H9 (cell line): ENCODE measurements at regions not wholly inside any gene's neighbourhood (a gene's known extent, or its start where the extent isn't known, plus 50 kb on each side); places are given as distances from the start of the nearest gene placed in this dataset.

Source experiments
- DNase-seq: peaks from one replicate; pipeline ENCODE4 v3.0.0-alpha.2; 2017
- H2AFZ ChIP-seq: one replicate; pipeline ENCODE4 v1.6.1; 2013; ENCODE audit warnings: mild to moderate bottlenecking, low read length, control low read depth, moderate library complexity
- H2AK5ac ChIP-seq: 2 replicates; pipeline ENCODE4 v1.6.1; 2013; ENCODE audit warnings: low read length, control low read depth, mixed read lengths; ENCODE audit not compliant: insufficient read length
- H2BK120ac ChIP-seq: one replicate; pipeline ENCODE4 v1.6.1; 2013; ENCODE audit warnings: low read depth, mild to moderate bottlenecking, low read length, control low read depth, inconsistent platforms; ENCODE audit not compliant: poor library complexity, severe bottlenecking
- H2BK12ac ChIP-seq: 2 replicates; pipeline ENCODE4 v1.6.1; 2013; ENCODE audit warnings: low read length, control low read depth, mixed read lengths, low read depth; ENCODE audit not compliant: insufficient read length
- H2BK15ac ChIP-seq: 2 replicates; pipeline ENCODE4 v1.6.1; 2013; ENCODE audit warnings: low read depth, low read length, control low read depth
- H2BK20ac ChIP-seq: one replicate; pipeline ENCODE4 v1.6.1; 2013; ENCODE audit warnings: low read depth, mild to moderate bottlenecking, low read length, control low read depth, inconsistent platforms; ENCODE audit not compliant: poor library complexity, severe bottlenecking
- H2BK5ac ChIP-seq: 2 replicates; pipeline ENCODE4 v1.6.1; 2013; ENCODE audit warnings: low read length, control low read depth, mixed read lengths; ENCODE audit not compliant: insufficient read length
- H3K14ac ChIP-seq: 2 replicates; pipeline ENCODE4 v1.6.1; 2013; ENCODE audit warnings: low read length, control low read depth; ENCODE audit not compliant: insufficient read depth
- H3K18ac ChIP-seq: 2 replicates; pipeline ENCODE4 v1.6.1; 2013; ENCODE audit warnings: low read depth, mild to moderate bottlenecking, mixed read lengths, low read length, control low read depth; ENCODE audit not compliant: insufficient read length
- H3K23ac ChIP-seq: 2 replicates; pipeline ENCODE4 v1.6.1; 2013; ENCODE audit warnings: low read length, control low read depth, mixed read lengths, low read depth; ENCODE audit not compliant: insufficient read length
- H3K23me2 ChIP-seq: 2 replicates; pipeline ENCODE4 v1.6.1; 2013; ENCODE audit warnings: low read depth, mild to moderate bottlenecking, mixed read lengths, low read length, control low read depth; ENCODE audit not compliant: insufficient read length, poor library complexity, severe bottlenecking
- H3K27ac ChIP-seq: 2 replicates; pipeline ENCODE4 v1.5.1; 2013; ENCODE audit warnings: low read length, control low read depth, mixed read lengths, low read depth; ENCODE audit not compliant: insufficient read length
- H3K27me3 ChIP-seq: 2 replicates; pipeline ENCODE4 v1.6.1; 2013; ENCODE audit warnings: low read length, control low read depth, inconsistent platforms; ENCODE audit not compliant: insufficient read depth
- H3K4ac ChIP-seq: 2 replicates; pipeline ENCODE4 v1.6.1; 2013; ENCODE audit warnings: low read depth, mild to moderate bottlenecking, control low read depth, inconsistent platforms, low read length, moderate library complexity
- H3K4me1 ChIP-seq: 2 replicates; pipeline ENCODE4 v1.6.1; 2013; ENCODE audit warnings: low read length, control low read depth, inconsistent platforms; ENCODE audit not compliant: insufficient read depth
- H3K4me2 ChIP-seq: 2 replicates; pipeline ENCODE4 v1.6.1; 2013; ENCODE audit warnings: low read length, control low read depth, mixed read lengths; ENCODE audit not compliant: insufficient read length, insufficient read depth
- H3K56ac ChIP-seq: 2 replicates; pipeline ENCODE4 v1.6.1; 2013; ENCODE audit warnings: low read depth, mild to moderate bottlenecking, mixed read lengths, low read length, control low read depth; ENCODE audit not compliant: insufficient read length
- H3K79me1 ChIP-seq: 2 replicates; pipeline ENCODE4 v1.6.1; 2013; ENCODE audit warnings: low read depth, mild to moderate bottlenecking, moderate library complexity, low read length, control low read depth, inconsistent platforms; ENCODE audit not compliant: insufficient read depth, poor library complexity, severe bottlenecking
- H3K79me2 ChIP-seq: 2 replicates; pipeline ENCODE4 v1.6.1; 2013; ENCODE audit warnings: low read length, control low read depth, inconsistent platforms; ENCODE audit not compliant: insufficient read depth
- H3K9ac ChIP-seq: 2 replicates; pipeline ENCODE4 v1.6.1; 2013; ENCODE audit warnings: low read length, control low read depth, mixed read lengths; ENCODE audit not compliant: insufficient read length; ENCODE audit errors: extremely low read depth
- H3K9me3 ChIP-seq: one replicate; pipeline ENCODE4 v1.6.1; 2013; ENCODE audit warnings: low read depth, low read length, inconsistent platforms; ENCODE audit not compliant: control insufficient read depth
- H3T11ph ChIP-seq: one replicate; pipeline ENCODE4 v1.6.1; 2013; ENCODE audit warnings: mild to moderate bottlenecking, low read length, control low read depth, inconsistent platforms
- H4K20me1 ChIP-seq: one replicate; pipeline ENCODE4 v1.6.1; 2013; ENCODE audit not compliant: control insufficient read depth, insufficient read length, insufficient read depth
- H4K5ac ChIP-seq: 2 replicates; pipeline ENCODE4 v1.6.1; 2013; ENCODE audit warnings: low read depth, mild to moderate bottlenecking, mixed read lengths, low read length, control low read depth; ENCODE audit not compliant: insufficient read length
- H4K8ac ChIP-seq: replicated peaks from 2 replicates; pipeline ENCODE4 v1.6.1; 2013; ENCODE audit warnings: low read length, control low read depth, mixed read lengths, low read depth; ENCODE audit not compliant: insufficient read length
- H4K91ac ChIP-seq: 2 replicates; pipeline ENCODE4 v1.6.1; 2013; ENCODE audit warnings: low read depth, mild to moderate bottlenecking, moderate library complexity, mixed read lengths, low read length, control low read depth; ENCODE audit not compliant: insufficient read length
- H3K27ac Mint-ChIP-seq, 3 experiments: 2 replicates in 2 of 3; 3 replicates in 1 of 3; pipeline ENCODE4 v1.8.0; 2020 to 2021; ENCODE audit warnings: mixed read lengths in 3 of 3, mild to moderate bottlenecking in 1 of 3, moderate library complexity in 1 of 3
- H3K27me3 Mint-ChIP-seq: 2 replicates; pipeline ENCODE4 v1.8.0; 2021; ENCODE audit warnings: low read depth, mild to moderate bottlenecking, moderate library complexity, mixed read lengths
- H3K36me3 Mint-ChIP-seq, 3 experiments: 2 replicates in 2 of 3; 3 replicates in 1 of 3; pipeline ENCODE4 v1.8.0; 2020 to 2021; ENCODE audit warnings: low read depth in 3 of 3, mixed read lengths in 3 of 3; ENCODE audit not compliant: insufficient read depth in 1 of 3
- H3K4me1 Mint-ChIP-seq, 2 experiments: 2 replicates each; pipeline ENCODE4 v1.8.0; 2020; ENCODE audit warnings: mixed read lengths in 2 of 2
- H3K4me3 Mint-ChIP-seq, 2 experiments: 2 replicates in 1 of 2; 3 replicates in 1 of 2; pipeline ENCODE4 v1.8.0; 2020 to 2021; ENCODE audit warnings: mild to moderate bottlenecking in 2 of 2, mixed read lengths in 2 of 2, moderate library complexity in 1 of 2
- H3K9me3 Mint-ChIP-seq, 2 experiments: 2 replicates in 1 of 2; 3 replicates in 1 of 2; pipeline ENCODE4 v1.8.0; 2020; ENCODE audit warnings: mild to moderate bottlenecking in 2 of 2, mixed read lengths in 2 of 2, moderate library complexity in 1 of 2
- CTCF ChIP-seq: fragments of 200-600 bp; sonication (generic); conservative IDR thresholded peaks from 3 replicates; pipeline ENCODE4 v1.8.0; 2021; ENCODE audit warnings: antibody characterized with exemption, mild to moderate bottlenecking
- WGBS: extraction: QIAGEN DNeasy Blood & Tissue Kit; methylation state at CpG from one replicate; pipeline ENCODE4 v1.1.7; 2013; ENCODE audit warnings: missing lambda C conversion rate, low lambda C conversion rate, mixed read lengths; ENCODE audit not compliant: insufficient read length; ENCODE audit errors: extremely low coverage; 5-methylcytosine and 5-hydroxymethylcytosine counted together

GRCh38 chr5:166493040-166493439, 1798.4 kb upstream of the WWC1 start:
- H3K4me3 Mint-ChIP-seq = no peak overlapping the region
- H3K4me1 Mint-ChIP-seq = peaks cover 15 to 16% of the 10 kb centered on the region in 2 experiments
- H4K8ac ChIP-seq = no peak overlapping the region
- no CpG with 5 or more reads among the region's 2 CpGs for WGBS
- H4K91ac ChIP-seq = no peak overlapping the region
- no peak overlapping the region for H4K5ac ChIP-seq
- H3K4ac ChIP-seq = no peak overlapping the region
- no peaks in the 10 kb centered on the region for H3K23me2 ChIP-seq
- H3K36me3 Mint-ChIP-seq = no peaks in the 10 kb centered on the region; a peak in 1 of 7 replicates
- H3K27me3 ChIP-seq = no peaks in the 10 kb centered on the region
- H4K20me1 ChIP-seq = no peaks in the 10 kb centered on the region
- TF ChIP-seq CTCF = no peak
- H2AFZ ChIP-seq = no peak overlapping the region
- no peaks in the 10 kb centered on the region for H3K27me3 Mint-ChIP-seq
- no peak overlapping the region for H2BK12ac ChIP-seq
- no peak overlapping the region for H3K27ac Mint-ChIP-seq
- H3K4me2 ChIP-seq = no peak overlapping the region
- H3K79me1 ChIP-seq = no peaks in the 10 kb centered on the region
- no peaks in the 10 kb centered on the region for H3K9me3 ChIP-seq
- H3K9ac ChIP-seq = no peak overlapping the region
- no peak overlapping the region for H2AK5ac ChIP-seq
- no peaks in the 10 kb centered on the region for H3K9me3 Mint-ChIP-seq
- no peak overlapping the region for H3K27ac ChIP-seq
- H3K23ac ChIP-seq = no peak overlapping the region
- no peak for DNase-seq
- no peak overlapping the region for H3T11ph ChIP-seq
- no peak overlapping the region for H2BK120ac ChIP-seq
- H3K4me1 ChIP-seq = peaks cover 6% of the 10 kb centered on the region; the same call in 1 of the 2 replicates
- H2BK5ac ChIP-seq = no peak overlapping the region
- no peak overlapping the region for H3K18ac ChIP-seq
- no peaks in the 10 kb centered on the region for H3K79me2 ChIP-seq
- no peak overlapping the region for H2BK20ac ChIP-seq
- no peak overlapping the region for H3K56ac ChIP-seq
- no peak overlapping the region; the same call in 1 of the 2 replicates for H3K14ac ChIP-seq
- no peak overlapping the region for H2BK15ac ChIP-seq
